HG02798 (cell line): ENCODE measurements at regions not wholly inside any gene's neighbourhood (a gene's known extent, or its start where the extent isn't known, plus 50 kb on each side); places are given as distances from the start of the nearest gene placed in this dataset.

ENCODE experiments used
- ATAC-seq: cut with Tn5 transposase; IDR thresholded peaks from one replicate; pipeline ENCODE4 v1.9.1; 2021; ENCODE audit warnings: mild to moderate bottlenecking; ENCODE audit not compliant: unreplicated experiment, poor library complexity

DNA sequence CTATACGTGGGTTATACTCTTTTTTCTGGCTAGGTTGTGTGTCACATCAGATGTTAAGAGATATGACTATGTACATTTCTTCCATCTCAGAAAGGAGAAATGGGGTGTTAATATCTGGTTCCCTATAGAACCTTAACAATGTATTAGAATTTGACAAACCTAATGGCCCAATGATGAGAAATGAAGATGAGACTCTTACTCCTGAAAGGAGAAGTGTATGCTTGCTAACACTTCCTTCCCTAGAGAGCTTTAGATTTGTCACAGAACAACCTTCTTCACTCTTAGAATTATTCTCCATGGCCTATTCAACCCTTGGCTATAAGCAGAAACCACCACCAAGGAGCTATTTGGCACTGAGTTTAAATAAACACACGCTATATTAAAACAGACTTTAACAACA, 839.6 kb downstream of the GALC start:
- no peak for ATAC-seq

DNA sequence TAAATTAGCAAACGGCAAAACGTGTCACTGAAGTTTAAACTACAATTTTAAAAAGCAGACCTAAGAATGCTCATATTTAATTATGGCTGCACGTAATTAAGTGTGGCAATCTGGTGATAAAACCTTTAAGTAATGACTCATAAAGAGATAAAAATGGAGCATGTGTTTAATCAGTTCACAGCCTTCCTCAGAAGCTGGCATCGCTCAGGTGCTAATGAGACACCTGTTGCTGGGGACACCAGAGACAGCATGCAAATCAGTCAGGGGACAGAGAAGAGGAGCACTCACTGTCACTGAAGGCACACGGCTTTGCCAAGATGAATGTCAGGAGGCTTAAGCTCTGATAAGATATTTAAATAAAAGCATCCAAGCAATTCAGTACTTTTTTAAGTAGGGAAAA, 840.3 kb downstream of the GALC start:
- no peak for ATAC-seq

DNA sequence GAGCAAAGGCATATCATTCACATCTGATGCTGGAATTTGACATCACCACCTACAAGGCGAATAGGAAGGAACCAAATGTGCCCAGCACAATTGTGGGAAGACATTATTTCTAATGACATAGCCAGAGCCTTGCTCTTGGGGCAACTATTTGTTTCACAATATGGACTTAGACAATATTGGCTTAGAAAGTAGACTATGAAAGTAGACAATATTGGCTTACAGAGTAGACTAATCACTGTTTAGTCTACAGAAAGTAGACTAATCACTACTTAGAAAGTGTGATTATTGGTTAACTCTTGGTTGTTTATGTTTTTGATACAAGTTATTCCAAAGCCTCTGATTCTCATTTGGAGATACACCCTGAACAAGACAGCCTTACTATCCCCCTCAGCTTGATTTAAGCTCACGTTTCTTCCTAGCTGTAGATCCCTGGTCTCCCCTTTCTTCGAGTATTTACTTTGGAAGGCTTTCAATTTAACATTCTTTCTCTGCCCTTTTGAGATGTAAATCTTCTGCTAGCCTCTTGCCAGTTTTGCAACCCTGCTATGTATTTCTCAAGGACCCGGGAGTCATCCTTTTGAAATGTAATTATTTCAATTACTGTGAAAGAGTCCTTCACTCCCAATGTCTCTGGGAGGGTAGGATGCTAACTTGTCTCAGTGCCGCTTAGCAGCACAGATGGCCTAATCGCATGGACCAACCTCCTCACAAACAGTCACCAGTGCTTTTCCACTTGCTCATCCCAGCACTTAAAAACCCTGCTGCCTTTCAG, 843.2 kb downstream of the GALC start:
- ATAC-seq = no peak

DNA sequence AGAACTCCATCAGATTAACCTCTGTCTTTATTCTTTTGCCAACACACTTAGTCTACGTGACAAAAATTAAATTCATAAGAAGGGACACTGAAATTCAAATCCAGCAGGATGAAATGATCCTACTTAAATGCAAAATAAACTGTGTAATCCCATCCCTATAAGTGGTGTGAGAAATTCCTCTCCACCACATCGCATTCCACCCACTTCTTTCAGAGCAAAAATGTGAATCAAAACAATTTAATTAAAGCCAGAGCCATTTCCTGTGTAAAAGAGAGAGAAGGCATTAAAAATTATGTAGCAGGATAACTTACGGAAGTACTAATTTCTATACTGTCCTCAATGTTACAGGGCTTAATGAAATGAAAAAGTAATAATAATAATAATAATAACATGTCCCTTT, 844.3 kb downstream of the GALC start:
- no peak for ATAC-seq

DNA sequence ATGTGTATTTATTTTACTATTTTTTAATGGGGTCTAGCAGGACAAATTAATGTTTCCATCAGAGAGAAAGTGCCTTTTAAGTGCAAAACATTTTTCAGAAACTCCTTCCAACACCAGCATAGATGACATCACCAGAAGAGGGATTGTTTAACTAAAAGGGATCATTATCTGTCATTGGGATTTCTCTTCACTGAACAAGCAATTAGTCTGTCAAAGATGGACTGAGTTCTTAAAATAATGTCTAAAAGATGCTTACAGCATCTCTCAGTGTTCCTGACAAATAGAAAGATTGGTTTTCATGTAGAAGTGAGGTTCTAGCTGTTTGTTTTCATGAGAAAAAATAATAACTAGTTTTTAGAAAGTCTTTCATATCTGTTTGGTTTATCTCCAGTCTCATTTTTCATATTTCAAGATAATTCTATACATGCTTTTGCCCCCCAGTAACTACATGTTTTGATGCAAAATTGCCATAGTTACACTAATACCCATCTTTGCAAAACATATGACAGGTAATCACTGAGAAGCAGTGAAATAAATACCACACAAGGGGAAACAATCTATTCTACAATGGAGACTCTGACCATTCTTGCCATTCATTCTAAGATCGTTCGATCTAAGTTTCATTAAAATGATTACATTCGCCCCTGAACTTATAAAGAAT, 850.3 kb downstream of the GALC start:
- ATAC-seq = no peak

DNA sequence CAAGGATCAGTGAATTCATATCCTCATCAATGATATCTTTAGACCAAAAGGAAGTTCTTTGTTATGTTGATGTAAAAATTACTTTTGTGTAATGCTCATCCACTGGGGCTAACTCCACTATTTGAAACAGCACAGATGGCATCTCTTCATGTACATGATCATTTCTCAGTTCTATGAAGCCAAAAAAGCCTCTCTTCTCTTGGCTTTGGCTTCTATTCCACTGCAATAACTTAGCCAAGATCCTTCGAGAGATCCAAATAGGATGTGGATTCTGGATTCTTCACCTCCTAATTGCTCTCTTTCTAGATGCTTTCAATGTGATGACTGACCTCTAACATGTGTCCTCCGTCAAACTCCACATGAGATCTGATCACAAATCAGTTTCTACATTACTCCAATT, 851.2 kb downstream of the GALC start:
- ATAC-seq = no peak

DNA sequence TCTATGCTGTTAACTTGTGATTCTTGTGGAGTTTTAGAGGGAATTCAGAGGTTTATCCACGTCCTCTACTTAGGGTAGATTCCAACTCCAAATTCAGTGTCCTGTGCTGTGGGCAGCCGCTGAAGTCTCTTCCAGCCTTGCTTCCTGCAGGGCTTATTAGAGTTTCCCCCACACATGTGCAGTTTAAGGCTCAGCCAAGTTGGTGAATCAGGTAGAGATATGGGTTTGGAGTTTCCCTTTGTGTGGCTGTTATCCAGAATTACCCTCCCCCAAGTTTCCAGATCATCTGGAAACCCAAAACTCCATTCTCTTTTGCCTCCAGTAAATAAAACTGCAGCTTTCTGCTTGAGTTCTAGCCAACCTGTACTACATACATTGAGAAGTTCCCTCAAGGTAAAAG, 853.7 kb downstream of the GALC start:
- no peak for ATAC-seq

DNA sequence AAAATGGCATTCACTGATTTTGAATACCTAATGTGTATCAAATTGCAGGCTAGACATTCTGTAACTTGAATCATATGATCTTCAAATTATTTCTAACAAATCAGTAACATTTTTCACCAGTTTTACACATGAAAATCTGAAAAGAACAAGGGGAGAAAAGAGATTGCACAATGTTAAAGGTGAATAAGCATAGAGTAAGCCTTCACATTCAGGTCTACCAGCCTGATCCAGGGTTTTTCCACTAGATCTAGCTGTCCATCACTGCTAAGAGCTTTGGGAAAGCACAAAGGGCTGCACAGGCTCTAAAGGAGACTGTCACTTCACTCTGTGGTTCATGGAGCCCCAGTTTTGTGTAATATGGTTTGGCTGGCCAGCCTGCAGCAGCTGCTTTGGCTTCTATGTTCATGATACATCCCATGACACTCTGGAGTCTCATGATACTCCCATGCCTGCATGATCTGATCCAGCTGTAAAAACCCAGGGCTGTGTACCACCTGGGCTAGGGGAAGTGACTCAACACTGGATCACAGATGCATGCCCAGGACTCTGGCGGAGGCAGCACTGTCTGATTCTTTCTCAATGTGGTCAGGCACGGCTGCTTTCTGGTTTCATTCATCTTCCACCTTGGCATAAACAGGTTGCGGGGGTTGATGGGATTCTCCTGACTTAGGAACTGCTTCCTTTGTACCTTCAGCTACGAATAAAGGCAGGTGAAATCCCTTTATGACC, 859.7 kb downstream of the GALC start:
- ATAC-seq = no peak

DNA sequence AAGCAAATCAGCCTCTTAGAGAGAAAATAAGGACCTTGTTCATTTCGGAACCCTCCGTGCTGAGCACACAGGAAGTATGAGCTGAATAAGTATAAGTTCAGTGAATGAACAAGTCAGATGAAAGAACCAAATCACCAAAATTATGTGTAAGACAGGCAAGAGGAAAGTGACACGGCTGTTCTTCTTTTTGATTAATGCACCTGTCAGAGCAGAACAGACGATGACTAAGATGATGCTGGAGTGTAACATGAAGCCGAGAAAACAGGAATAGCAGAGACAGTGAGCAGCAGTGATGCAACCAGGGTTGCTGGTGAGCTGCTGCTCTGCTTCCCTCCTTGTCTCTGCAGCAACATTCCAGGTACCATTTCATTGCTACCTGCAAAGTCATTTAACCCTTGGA, 861.1 kb downstream of the GALC start:
- ATAC-seq = no peak

DNA sequence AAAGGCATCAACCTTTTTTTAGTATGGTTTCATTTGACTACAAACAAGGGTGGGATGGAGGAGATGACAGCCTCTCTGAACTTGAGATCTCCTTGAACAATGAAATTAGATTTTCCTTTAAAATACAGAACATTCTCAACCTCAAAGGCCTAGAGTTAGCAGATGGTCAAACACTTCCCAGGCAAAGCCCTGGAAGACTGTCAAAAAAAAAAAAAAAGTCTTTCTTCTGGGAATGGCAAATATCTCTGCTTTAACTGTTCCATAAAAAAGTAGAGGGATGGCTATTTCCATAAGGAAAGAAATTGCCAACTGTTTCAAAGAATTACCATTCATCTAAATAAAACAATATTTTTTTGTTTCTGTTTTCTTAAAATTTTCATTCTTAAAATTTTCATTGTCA, 870.8 kb downstream of the GALC start:
- no peak for ATAC-seq

DNA sequence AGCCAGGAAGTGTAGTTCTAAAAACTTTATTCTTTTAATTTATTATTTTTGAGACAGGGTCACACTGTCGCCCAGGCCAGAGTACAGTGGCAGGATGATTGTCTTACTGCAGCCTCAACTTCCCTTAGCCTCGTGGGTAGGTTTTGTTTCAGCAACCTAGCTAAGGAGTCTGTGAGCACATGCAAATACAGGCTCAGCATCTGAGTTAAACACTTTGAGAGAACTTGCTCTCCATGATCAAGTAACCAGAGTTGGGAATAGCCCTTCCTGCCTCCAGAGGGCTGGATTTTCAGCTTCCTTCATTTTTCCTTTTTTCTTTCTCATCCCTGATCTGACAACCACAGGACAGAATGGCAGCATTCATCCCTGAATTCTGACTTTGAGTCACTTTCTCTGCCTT, 871.3 kb downstream of the GALC start:
- ATAC-seq = no peak

DNA sequence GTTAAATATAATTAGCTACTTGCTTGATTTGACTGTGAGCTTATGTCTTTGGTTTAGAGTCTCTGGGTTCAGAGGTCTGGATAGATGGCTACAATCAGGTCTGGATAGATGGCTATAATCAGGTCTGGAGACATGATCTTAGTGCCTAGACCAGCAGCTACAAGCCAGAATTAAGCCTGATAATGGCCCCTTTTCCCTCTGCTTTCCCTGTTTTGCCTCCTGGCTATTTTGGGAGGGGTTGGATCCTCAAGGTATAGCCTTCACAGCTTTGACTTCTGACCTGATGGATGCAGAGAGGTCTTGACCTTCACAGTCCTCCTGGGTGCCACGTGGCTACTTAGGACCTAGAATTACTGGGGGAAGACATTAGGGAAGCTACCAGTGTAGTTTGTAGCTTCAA, 877.7 kb downstream of the GALC start:
- ATAC-seq = no peak

DNA sequence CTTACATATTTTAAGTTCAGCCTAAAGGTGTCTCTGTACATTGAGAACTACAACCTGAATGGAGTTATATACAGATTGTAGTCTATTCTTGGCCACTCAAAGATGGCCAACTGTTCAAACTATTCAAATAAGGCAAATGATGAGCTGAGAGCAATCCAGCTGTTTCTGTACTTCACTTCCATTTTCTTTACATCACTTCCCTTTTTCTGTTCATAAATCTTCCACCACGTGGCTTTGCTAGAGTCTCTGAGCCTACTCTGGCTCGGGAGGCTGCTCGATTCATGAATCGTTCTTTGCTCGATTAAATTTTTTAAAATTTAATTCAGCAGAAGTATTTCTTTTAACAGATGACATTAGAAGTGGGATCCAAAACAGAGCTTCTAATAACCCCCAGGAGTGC, 879.7 kb downstream of the GALC start:
- ATAC-seq = no peak

DNA sequence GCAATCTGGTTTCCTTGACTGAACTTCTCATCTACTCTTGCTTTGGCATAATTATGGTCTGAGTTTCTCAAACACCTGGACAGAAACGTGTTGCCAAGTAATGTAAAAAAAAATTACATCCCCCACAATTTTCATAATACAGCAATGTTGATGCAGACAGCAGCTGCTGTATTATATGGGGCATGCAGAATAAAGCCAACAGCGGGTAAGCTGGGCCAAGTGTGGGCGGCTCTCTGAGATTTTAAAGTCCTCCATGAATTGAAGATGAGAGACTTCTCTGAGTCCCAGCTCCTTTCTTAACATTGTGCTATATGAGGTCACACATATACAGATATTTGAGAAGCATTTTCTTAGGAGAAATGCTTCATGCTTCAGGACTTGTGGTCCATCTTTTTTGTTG, 881.2 kb downstream of the GALC start:
- no peak for ATAC-seq

DNA sequence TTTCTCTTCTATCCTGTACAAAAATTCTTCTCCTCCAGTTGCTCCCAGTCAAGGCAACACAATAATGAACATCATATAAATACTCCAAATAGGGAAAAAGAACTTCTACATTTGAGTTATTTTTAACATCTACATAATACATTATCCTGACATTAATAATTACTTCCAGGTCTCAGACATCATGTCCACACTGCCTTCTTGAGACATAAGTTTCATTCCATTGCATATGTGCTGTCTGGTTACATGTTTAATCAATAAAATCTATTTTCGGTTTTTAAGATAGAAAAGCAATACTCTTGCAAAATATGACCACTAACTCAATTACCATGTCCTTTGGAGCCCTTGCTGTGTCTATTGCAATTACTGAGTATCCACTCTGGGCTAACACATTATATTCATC, 881.9 kb downstream of the GALC start:
- no peak for ATAC-seq

DNA sequence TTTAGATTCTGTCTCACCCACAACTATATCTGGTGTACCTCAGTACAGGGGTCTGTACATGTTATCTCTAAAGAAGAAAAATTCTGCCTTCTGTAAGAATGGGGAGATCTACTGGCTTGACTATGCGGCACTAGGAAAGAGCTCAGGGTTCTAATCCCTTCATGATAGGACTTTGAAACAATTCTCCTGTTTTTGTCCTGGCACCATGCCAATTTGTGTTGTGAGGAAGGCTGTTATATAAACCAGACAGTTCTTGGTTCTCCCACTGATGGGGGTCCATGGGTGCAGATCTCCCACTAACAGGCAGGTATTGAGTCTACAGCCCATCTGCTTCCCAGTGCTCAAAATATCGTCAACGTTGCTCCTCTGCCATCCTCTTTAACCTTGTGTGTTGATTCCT, 883.7 kb downstream of the GALC start:
- ATAC-seq = no peak

DNA sequence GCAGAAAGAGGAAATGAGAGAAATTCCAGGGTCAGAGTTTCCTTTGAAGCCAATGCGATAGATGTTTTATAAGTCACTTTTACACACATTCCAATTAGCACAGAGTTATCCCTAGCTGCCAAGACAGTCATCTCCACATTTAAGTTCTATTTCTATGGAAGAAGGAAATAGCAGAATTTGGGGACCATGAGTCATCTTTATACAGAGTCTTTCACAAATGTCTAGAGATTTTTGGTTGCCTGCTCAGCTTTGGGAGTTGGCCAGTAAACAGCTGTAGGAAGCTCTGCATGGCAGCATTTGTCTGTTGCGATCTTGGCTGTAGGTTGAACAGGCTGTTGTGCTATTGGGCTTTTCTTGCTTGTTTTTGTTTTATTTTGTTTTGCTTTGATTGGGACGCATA, 884.3 kb downstream of the GALC start:
- no peak for ATAC-seq

DNA sequence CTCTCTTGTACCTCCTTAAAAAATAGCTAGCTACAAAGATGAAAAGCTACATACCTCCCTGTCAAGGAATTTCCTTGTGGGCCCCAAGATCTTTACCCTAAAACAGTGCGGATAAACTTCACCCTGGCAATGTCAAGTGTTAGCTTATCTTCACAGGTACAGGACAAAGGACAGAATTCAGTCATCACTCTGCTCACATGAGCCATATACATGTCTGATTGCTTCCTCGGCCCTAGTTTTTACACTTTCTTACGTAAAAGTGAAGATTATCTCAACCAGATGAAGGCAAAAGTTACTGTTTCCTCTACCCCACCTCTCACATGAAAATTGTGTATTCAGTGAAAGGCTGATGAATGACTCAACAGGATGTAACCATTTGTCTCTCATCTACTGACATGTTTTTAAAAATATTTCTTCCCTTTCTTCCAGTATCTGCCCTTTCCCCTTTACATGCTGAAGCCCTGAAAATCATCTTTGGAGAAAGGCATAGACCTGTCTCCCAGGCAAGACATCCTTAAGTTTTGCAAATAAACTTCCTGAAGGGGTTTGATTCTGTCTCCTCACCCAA, 890.1 kb downstream of the GALC start:
- ATAC-seq = no peak

DNA sequence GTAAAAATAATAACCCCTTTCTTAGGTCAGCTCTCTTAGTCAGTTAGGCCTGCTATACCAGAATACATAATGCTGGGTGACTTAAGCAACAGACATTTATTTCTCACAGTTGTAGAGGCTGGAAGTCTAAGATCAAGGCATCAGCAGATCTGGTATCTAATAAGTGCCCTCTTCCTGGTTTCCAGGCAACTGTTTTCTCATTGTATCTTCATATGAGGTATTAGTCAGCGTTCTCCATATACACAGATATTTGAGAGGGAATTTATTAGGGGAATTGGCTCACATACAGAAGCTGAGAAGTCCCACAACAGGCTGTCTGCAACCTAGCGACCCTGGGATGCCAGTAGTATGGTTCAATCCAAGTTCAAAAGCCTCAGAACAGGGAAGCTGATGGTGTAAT, 896.0 kb downstream of the GALC start:
- no peak for ATAC-seq

DNA sequence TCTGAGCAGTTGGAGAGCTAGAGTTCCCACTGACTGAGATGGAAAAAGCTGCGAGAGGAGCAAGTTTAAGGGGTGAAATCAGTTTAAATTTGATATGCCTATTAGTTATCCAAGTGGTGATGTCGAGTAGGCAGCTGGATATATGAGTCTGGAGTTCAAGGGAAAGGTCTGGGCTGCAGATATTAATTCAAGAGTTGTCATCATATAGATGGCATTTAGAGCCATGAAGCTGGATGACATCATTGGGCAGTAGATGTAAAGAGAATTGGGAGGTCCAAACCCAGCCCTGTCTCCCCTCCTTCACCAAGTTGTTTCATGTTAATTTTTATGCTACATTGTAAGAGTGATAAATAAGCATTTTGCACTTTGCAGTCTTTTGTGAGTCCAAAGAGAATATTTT, 898.1 kb downstream of the GALC start:
- ATAC-seq = no peak

DNA sequence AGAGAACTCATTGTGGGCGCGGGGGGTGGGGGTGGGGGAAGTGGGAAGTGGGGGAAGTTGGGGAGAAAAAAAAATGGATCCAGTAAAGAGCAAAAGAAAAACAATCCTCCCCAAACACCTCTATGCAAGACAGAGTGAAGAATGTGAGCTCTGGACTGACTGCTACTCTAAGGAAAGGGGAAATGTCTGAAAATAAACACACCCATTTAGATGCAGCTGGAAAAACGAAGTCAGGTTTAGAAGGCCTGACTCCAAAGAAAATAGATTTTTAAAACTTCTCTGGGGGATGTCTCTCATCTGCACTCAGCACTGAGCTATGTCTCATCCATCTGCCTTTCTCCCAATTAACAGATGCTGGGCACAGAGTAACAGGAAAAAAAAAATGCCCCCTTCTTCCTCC, 904.4 kb downstream of the GALC start:
- no peak for ATAC-seq
